Skeletal muscle satellite cell (primary cell): ENCODE measurements at regions not wholly inside any gene's neighbourhood (a gene's known extent, or its start where the extent isn't known, plus 50 kb on each side); places are given as distances from the start of the nearest gene placed in this dataset.

ENCODE experiments used
- H3K27me3 ChIP-seq: 2 replicates; pipeline ENCODE4 v1.7.0; 2013; ENCODE audit warnings: low read length; ENCODE audit not compliant: control insufficient read depth, insufficient read depth
- H3K36me3 ChIP-seq: 2 replicates; pipeline ENCODE4 v1.7.0; 2013; ENCODE audit warnings: mild to moderate bottlenecking, control low read depth, low read length; ENCODE audit not compliant: insufficient read depth
- H3K4me1 ChIP-seq: 2 replicates; pipeline ENCODE4 v1.7.0; 2013; ENCODE audit warnings: low read length; ENCODE audit not compliant: control insufficient read depth, insufficient read depth
- H3K4me2 ChIP-seq: 2 replicates; pipeline ENCODE4 v1.7.0; 2013; ENCODE audit warnings: mild to moderate bottlenecking, low read length
- H3K4me3 ChIP-seq: 2 replicates; pipeline ENCODE4 v1.7.0; 2013; ENCODE audit warnings: low read length
- H3K9ac ChIP-seq: 2 replicates; pipeline ENCODE4 v1.7.0; 2013; ENCODE audit warnings: mild to moderate bottlenecking, low read depth, low read length, moderate library complexity
- H3K9me3 ChIP-seq: replicated peaks from 2 replicates; pipeline ENCODE4 v1.7.0; 2013; ENCODE audit warnings: mild to moderate bottlenecking, control low read depth, low read length

- Histone ChIP-seq H3K4me3 (no peak overlapping the region), H3K4me2 (no peak overlapping the region), H3K9me3 (no peaks in the 10 kb centered on the region), H3K4me1 (peaks cover 7% of the 10 kb centered on the region), H3K36me3 (no peaks in the 10 kb centered on the region), H3K27me3 (no peaks in the 10 kb centered on the region), H3K9ac (no peak overlapping the region)
Observed at GRCh38 chr18:55774505-55774904, 186.5 kb upstream of the TCF4 start.

GRCh38 chr18:55768255-55768654 lies 180.3 kb upstream of the TCF4 start:
- H3K27me3 ChIP-seq, result no peaks in the 10 kb centered on the region
- peaks cover 8% of the 10 kb centered on the region for H3K4me1 ChIP-seq
- H3K36me3 ChIP-seq, result no peaks in the 10 kb centered on the region
- no peak overlapping the region for H3K4me2 ChIP-seq
- H3K9me3 ChIP-seq, result no peaks in the 10 kb centered on the region
- H3K9ac ChIP-seq, result no peak overlapping the region
- H3K4me3 ChIP-seq, result no peak overlapping the region

- no peak overlapping the region for H3K4me3 ChIP-seq
- no peak overlapping the region for H3K9ac ChIP-seq
- no peaks in the 10 kb centered on the region for H3K36me3 ChIP-seq
- no peaks in the 10 kb centered on the region for H3K27me3 ChIP-seq
- H3K9me3 ChIP-seq, result no peaks in the 10 kb centered on the region
- H3K4me1 ChIP-seq, result peaks cover 12% of the 10 kb centered on the region
- no peak overlapping the region for H3K4me2 ChIP-seq
Observed at GRCh38 chr18:55764386-55764785, 176.4 kb upstream of the TCF4 start.

- H3K36me3 ChIP-seq, result no peaks in the 10 kb centered on the region
- H3K27me3 ChIP-seq, result no peaks in the 10 kb centered on the region
- H3K4me2 ChIP-seq, result no peak overlapping the region
- H3K9ac ChIP-seq, result no peak overlapping the region
- no peaks in the 10 kb centered on the region for H3K9me3 ChIP-seq
- no peak overlapping the region for H3K4me3 ChIP-seq
- H3K4me1 ChIP-seq, result peaks cover 12% of the 10 kb centered on the region
Observed at GRCh38 chr18:55763805-55764204, 175.8 kb upstream of the TCF4 start.

GRCh38 chr18:55763298-55763697 lies 175.3 kb upstream of the TCF4 start:
- H3K4me1 ChIP-seq, result peaks cover 12% of the 10 kb centered on the region
- H3K27me3 ChIP-seq, result no peaks in the 10 kb centered on the region
- no peaks in the 10 kb centered on the region for H3K9me3 ChIP-seq
- no peak overlapping the region for H3K4me3 ChIP-seq
- H3K36me3 ChIP-seq, result no peaks in the 10 kb centered on the region
- no peak overlapping the region for H3K4me2 ChIP-seq
- no peak overlapping the region for H3K9ac ChIP-seq

- H3K4me1 ChIP-seq, result peaks cover 12% of the 10 kb centered on the region
- H3K4me2 ChIP-seq, result no peak overlapping the region
- H3K4me3 ChIP-seq, result no peak overlapping the region
- H3K27me3 ChIP-seq, result no peaks in the 10 kb centered on the region
- no peaks in the 10 kb centered on the region for H3K9me3 ChIP-seq
- no peak overlapping the region for H3K9ac ChIP-seq
- no peaks in the 10 kb centered on the region for H3K36me3 ChIP-seq
Observed at GRCh38 chr18:55762424-55762823, 174.4 kb upstream of the TCF4 start.

- Histone ChIP-seq H3K9ac (no peak overlapping the region), H3K9me3 (no peaks in the 10 kb centered on the region), H3K4me2 (no peak overlapping the region), H3K4me1 (peaks cover 9% of the 10 kb centered on the region), H3K4me3 (no peak overlapping the region), H3K27me3 (no peaks in the 10 kb centered on the region), H3K36me3 (no peaks in the 10 kb centered on the region)
Observed at GRCh38 chr18:55753643-55754263, 165.8 kb upstream of the TCF4 start.

- Histone ChIP-seq H3K4me3 (no peak overlapping the region), H3K4me2 (no peak overlapping the region), H3K36me3 (no peaks in the 10 kb centered on the region), H3K4me1 (peaks cover 9% of the 10 kb centered on the region), H3K27me3 (no peaks in the 10 kb centered on the region), H3K9ac (no peak overlapping the region), H3K9me3 (no peaks in the 10 kb centered on the region)
Observed at GRCh38 chr18:55751476-55751875, 163.5 kb upstream of the TCF4 start.

- Histone ChIP-seq H3K4me1 (no peaks in the 10 kb centered on the region), H3K9me3 (no peaks in the 10 kb centered on the region)
Observed at GRCh38 chr18:55748227-55748738, 160.3 kb upstream of the TCF4 start.

GRCh38 chr18:55744206-55744605 lies 156.2 kb upstream of the TCF4 start:
- Histone ChIP-seq H3K4me2 (no peak overlapping the region), H3K9me3 (no peaks in the 10 kb centered on the region), H3K9ac (no peak overlapping the region), H3K27me3 (no peaks in the 10 kb centered on the region), H3K36me3 (no peaks in the 10 kb centered on the region), H3K4me1 (no peaks in the 10 kb centered on the region), H3K4me3 (no peak overlapping the region)

More at GRCh38 chr18:55748227-55748738, 160.3 kb upstream of the TCF4 start:
- H3K27me3 ChIP-seq, result no peaks in the 10 kb centered on the region
- H3K36me3 ChIP-seq, result no peaks in the 10 kb centered on the region
- H3K4me2 ChIP-seq, result no peak overlapping the region
- no peak overlapping the region for H3K9ac ChIP-seq
- no peak overlapping the region for H3K4me3 ChIP-seq

GRCh38 chr18:55743736-55744135 lies 155.7 kb upstream of the TCF4 start:
- no peaks in the 10 kb centered on the region for H3K36me3 ChIP-seq
- no peak overlapping the region for H3K4me2 ChIP-seq
- H3K27me3 ChIP-seq, result no peaks in the 10 kb centered on the region
- H3K4me3 ChIP-seq, result no peak overlapping the region
- no peaks in the 10 kb centered on the region for H3K4me1 ChIP-seq
- no peaks in the 10 kb centered on the region for H3K9me3 ChIP-seq
- H3K9ac ChIP-seq, result no peak overlapping the region

GRCh38 chr18:55743133-55743532 lies 155.1 kb upstream of the TCF4 start:
- Histone ChIP-seq H3K27me3 (no peaks in the 10 kb centered on the region), H3K36me3 (no peaks in the 10 kb centered on the region), H3K4me2 (no peak overlapping the region), H3K4me3 (no peak overlapping the region), H3K9ac (no peak overlapping the region), H3K9me3 (no peaks in the 10 kb centered on the region), H3K4me1 (no peaks in the 10 kb centered on the region)
